HEK293 (cell line): ENCODE measurements at regions not wholly inside any gene's neighbourhood (a gene's known extent, or its start where the extent isn't known, plus 50 kb on each side); places are given as distances from the start of the nearest gene placed in this dataset.
A peak's percentile ranks its signal among the peaks of the same experiment; 100 is the strongest.

Experiments used
- CTCF ChIA-PET: fragments of 350-600 bp; formaldehyde crosslinking; extraction: SDS; loops from one replicate; lab custom pipeline; 2021; ENCODE audit warnings: antibody characterized with exemption; lab: Yijun Ruan, JAX
- POLR2A ChIA-PET: fragments of 300-600 bp; formaldehyde crosslinking; extraction: SDS; loops from one replicate; lab custom pipeline; 2020; ENCODE audit warnings: antibody characterized with exemption, inconsistent platforms; lab: Yijun Ruan, JAX
- H3K27ac ChIP-seq: fragments of 200-500 bp; sonication (Bioruptor generic); 2 replicates; pipeline ENCODE4 v1.5.1; 2014; ENCODE audit warnings: low read depth, low read length, control low read depth, inconsistent platforms; ENCODE audit errors: extremely low read depth
- H3K36me3 ChIP-seq, 2 experiments: fragments of 200-500 bp in 1 of 2; sonication (Bioruptor generic) in 1 of 2; 1 replicate in 1 of 2; 2 replicates in 1 of 2; pipeline ENCODE4 v1.5.1; 2014 to 2017; ENCODE audit warnings: inconsistent platforms in 2 of 2, low read length in 2 of 2; ENCODE audit not compliant: control insufficient read depth in 2 of 2, insufficient read depth in 1 of 2
- H3K4me1 ChIP-seq: fragments of 200-500 bp; sonication (Bioruptor generic); 2 replicates; pipeline ENCODE4 v1.5.1; 2014; ENCODE audit warnings: mild to moderate bottlenecking, low read length, inconsistent platforms; ENCODE audit not compliant: control insufficient read depth, insufficient read depth
- H3K4me3 ChIP-seq: 2 replicates; pipeline ENCODE4 v1.5.1; 2011; ENCODE audit warnings: low read depth, mild to moderate bottlenecking, control low read depth, low read length, moderate library complexity
- H3K9me3 ChIP-seq: fragments of 200-500 bp; sonication (Bioruptor generic); 2 replicates; pipeline ENCODE4 v1.5.1; 2014; ENCODE audit warnings: low read depth, low read length, inconsistent platforms; ENCODE audit not compliant: control insufficient read depth, insufficient read depth
- BCL11B ChIP-seq: fragments of 450-650 bp; formaldehyde crosslinking; IDR thresholded peaks from 2 replicates; pipeline ENCODE4 v1.5.1; 2016; ENCODE audit warnings: low read depth, missing biosample characterization, missing genetic modification characterization
- EGR2 ChIP-seq: fragments of 450-650 bp; formaldehyde crosslinking; IDR thresholded peaks from 2 replicates; pipeline ENCODE4 v1.5.1; 2016; ENCODE audit warnings: low read depth, missing biosample characterization, missing genetic modification characterization
- KLF1 ChIP-seq: fragments of 450-650 bp; formaldehyde crosslinking; IDR thresholded peaks from 2 replicates; pipeline ENCODE4 v1.5.1; 2016; ENCODE audit warnings: missing biosample characterization, missing genetic modification characterization
- SCRT2 ChIP-seq: fragments of 450-650 bp; formaldehyde crosslinking; IDR thresholded peaks from 2 replicates; pipeline ENCODE4 v1.5.1; 2016; ENCODE audit warnings: missing biosample characterization, missing genetic modification characterization
- SP3 ChIP-seq: fragments of 450-650 bp; formaldehyde crosslinking; IDR thresholded peaks from 2 replicates; pipeline ENCODE4 v1.5.1; 2016; ENCODE audit warnings: missing biosample characterization, missing genetic modification characterization
- ZFHX2 ChIP-seq: fragments of 450-650 bp; formaldehyde crosslinking; conservative IDR thresholded peaks from 2 replicates; pipeline ENCODE4 v1.5.1; 2016; ENCODE audit warnings: missing biosample characterization, missing genetic modification characterization
- ZFP41 ChIP-seq: fragments of 450-650 bp; formaldehyde crosslinking; IDR thresholded peaks from 2 replicates; pipeline ENCODE4 v1.5.1; 2016; ENCODE audit warnings: missing biosample characterization, missing genetic modification characterization, borderline replicate concordance
- ZNF175 ChIP-seq: fragments of 450-650 bp; formaldehyde crosslinking; IDR thresholded peaks from 2 replicates; pipeline ENCODE4 v1.5.1; 2016; ENCODE audit warnings: missing biosample characterization, missing genetic modification characterization
- ZNF202 ChIP-seq: fragments of 450-650 bp; formaldehyde crosslinking; IDR thresholded peaks from 2 replicates; pipeline ENCODE4 v1.5.1; 2016; ENCODE audit warnings: missing biosample characterization, missing genetic modification characterization, borderline replicate concordance
- ZNF223 ChIP-seq: fragments of 450-650 bp; formaldehyde crosslinking; IDR thresholded peaks from 2 replicates; pipeline ENCODE4 v1.5.1; 2016; ENCODE audit warnings: missing biosample characterization, missing genetic modification characterization
- ZNF341 ChIP-seq: fragments of 450-650 bp; formaldehyde crosslinking; IDR thresholded peaks from 2 replicates; pipeline ENCODE4; 2016; ENCODE audit warnings: low read depth, missing biosample characterization, missing genetic modification characterization
- ZNF394 ChIP-seq: fragments of 450-650 bp; formaldehyde crosslinking; IDR thresholded peaks from 2 replicates; pipeline ENCODE4 v1.5.1; 2016; ENCODE audit warnings: missing biosample characterization, missing genetic modification characterization, mild to moderate bottlenecking, moderate library complexity, borderline replicate concordance
- ZNF792 ChIP-seq: fragments of 450-650 bp; formaldehyde crosslinking; IDR thresholded peaks from 2 replicates; pipeline ENCODE4 v1.5.1; 2016; ENCODE audit warnings: missing biosample characterization, missing genetic modification characterization
- ZNF837 ChIP-seq: fragments of 450-650 bp; formaldehyde crosslinking; IDR thresholded peaks from 2 replicates; pipeline ENCODE4 v1.5.1; 2016; ENCODE audit warnings: missing biosample characterization, missing genetic modification characterization
- TF ChIP-seq, protein P1 (sequence below): fragments of 450-650 bp; formaldehyde crosslinking; IDR thresholded peaks from 2 replicates; pipeline ENCODE4 v1.5.1; 2016; ENCODE audit warnings: missing biosample characterization, missing genetic modification characterization
- TF ChIP-seq, protein P2 (sequence below): fragments of 450-650 bp; formaldehyde crosslinking; IDR thresholded peaks from 2 replicates; pipeline ENCODE4 v1.5.1; 2016; ENCODE audit warnings: missing biosample characterization, missing genetic modification characterization
- TF ChIP-seq, protein P3 (sequence below): fragments of 450-650 bp; formaldehyde crosslinking; IDR thresholded peaks from 2 replicates; pipeline ENCODE4 v1.5.1; 2016; ENCODE audit warnings: missing biosample characterization, missing genetic modification characterization, borderline replicate concordance

DNA sequence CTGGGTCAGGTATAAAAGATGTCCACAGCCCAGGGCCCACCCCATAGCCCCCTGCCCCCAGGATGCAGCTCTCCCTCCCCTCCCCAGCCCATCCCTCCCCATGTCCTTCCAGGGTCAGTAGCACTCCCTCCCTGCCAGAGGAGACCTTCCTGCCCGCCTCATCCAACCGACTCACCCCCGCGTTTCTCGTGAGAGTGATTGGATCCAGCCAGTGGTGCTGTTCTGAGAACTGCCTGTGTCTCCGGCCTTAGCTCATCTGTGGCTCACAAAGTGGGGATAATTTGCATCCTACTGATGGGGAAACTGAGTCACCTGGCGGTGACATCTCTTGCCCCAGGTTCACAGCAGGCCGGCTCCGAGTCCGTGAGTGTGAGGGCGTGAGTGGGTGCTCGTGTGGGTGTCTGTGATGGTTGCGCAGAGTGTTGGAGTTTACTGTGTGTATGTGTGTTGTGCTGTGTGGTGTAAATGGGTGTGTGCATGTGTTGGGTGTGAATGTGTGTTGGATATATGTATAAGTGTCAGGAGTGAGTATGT is 90.7 kb upstream of the GSE1 start:
- H3K4me1 ChIP-seq: peaks cover 24% of the 10 kb centered on the region
- TF ChIP-seq EGR2 (tag by site-specific recombination) (peak; percentile 95), ZNF223 (no peak), ZFHX2 (peak; percentile 88), BCL11B (tag by site-specific recombination) (no peak), SP3 (tag by site-specific recombination) (no peak), ZNF394 (tag by site-specific recombination) (no peak), ZFP41 (no peak), ZNF341 (tag by site-specific recombination) (peak; percentile 31; the same call in 1 of the 2 replicates), SCRT2 (no peak), ZNF175 (tag by site-specific recombination) (no peak), ZNF792 (tag by site-specific recombination) (peak; percentile 19; the same call in 1 of the 2 replicates), ZNF837 (tag by site-specific recombination) (no peak), KLF1 (tag by site-specific recombination) (peak; percentile 32; the same call in 1 of the 2 replicates), ZNF202 (tag by site-specific recombination) (no peak)
- TF ChIP-seq, protein P1, sequence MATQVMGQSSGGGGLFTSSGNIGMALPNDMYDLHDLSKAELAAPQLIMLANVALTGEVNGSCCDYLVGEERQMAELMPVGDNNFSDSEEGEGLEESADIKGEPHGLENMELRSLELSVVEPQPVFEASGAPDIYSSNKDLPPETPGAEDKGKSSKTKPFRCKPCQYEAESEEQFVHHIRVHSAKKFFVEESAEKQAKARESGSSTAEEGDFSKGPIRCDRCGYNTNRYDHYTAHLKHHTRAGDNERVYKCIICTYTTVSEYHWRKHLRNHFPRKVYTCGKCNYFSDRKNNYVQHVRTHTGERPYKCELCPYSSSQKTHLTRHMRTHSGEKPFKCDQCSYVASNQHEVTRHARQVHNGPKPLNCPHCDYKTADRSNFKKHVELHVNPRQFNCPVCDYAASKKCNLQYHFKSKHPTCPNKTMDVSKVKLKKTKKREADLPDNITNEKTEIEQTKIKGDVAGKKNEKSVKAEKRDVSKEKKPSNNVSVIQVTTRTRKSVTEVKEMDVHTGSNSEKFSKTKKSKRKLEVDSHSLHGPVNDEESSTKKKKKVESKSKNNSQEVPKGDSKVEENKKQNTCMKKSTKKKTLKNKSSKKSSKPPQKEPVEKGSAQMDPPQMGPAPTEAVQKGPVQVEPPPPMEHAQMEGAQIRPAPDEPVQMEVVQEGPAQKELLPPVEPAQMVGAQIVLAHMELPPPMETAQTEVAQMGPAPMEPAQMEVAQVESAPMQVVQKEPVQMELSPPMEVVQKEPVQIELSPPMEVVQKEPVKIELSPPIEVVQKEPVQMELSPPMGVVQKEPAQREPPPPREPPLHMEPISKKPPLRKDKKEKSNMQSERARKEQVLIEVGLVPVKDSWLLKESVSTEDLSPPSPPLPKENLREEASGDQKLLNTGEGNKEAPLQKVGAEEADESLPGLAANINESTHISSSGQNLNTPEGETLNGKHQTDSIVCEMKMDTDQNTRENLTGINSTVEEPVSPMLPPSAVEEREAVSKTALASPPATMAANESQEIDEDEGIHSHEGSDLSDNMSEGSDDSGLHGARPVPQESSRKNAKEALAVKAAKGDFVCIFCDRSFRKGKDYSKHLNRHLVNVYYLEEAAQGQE: no peak
- TF ChIP-seq, protein P2, sequence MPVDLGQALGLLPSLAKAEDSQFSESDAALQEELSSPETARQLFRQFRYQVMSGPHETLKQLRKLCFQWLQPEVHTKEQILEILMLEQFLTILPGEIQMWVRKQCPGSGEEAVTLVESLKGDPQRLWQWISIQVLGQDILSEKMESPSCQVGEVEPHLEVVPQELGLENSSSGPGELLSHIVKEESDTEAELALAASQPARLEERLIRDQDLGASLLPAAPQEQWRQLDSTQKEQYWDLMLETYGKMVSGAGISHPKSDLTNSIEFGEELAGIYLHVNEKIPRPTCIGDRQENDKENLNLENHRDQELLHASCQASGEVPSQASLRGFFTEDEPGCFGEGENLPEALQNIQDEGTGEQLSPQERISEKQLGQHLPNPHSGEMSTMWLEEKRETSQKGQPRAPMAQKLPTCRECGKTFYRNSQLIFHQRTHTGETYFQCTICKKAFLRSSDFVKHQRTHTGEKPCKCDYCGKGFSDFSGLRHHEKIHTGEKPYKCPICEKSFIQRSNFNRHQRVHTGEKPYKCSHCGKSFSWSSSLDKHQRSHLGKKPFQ (tag by site-specific recombination): peak; percentile 90
- TF ChIP-seq, protein P3, sequence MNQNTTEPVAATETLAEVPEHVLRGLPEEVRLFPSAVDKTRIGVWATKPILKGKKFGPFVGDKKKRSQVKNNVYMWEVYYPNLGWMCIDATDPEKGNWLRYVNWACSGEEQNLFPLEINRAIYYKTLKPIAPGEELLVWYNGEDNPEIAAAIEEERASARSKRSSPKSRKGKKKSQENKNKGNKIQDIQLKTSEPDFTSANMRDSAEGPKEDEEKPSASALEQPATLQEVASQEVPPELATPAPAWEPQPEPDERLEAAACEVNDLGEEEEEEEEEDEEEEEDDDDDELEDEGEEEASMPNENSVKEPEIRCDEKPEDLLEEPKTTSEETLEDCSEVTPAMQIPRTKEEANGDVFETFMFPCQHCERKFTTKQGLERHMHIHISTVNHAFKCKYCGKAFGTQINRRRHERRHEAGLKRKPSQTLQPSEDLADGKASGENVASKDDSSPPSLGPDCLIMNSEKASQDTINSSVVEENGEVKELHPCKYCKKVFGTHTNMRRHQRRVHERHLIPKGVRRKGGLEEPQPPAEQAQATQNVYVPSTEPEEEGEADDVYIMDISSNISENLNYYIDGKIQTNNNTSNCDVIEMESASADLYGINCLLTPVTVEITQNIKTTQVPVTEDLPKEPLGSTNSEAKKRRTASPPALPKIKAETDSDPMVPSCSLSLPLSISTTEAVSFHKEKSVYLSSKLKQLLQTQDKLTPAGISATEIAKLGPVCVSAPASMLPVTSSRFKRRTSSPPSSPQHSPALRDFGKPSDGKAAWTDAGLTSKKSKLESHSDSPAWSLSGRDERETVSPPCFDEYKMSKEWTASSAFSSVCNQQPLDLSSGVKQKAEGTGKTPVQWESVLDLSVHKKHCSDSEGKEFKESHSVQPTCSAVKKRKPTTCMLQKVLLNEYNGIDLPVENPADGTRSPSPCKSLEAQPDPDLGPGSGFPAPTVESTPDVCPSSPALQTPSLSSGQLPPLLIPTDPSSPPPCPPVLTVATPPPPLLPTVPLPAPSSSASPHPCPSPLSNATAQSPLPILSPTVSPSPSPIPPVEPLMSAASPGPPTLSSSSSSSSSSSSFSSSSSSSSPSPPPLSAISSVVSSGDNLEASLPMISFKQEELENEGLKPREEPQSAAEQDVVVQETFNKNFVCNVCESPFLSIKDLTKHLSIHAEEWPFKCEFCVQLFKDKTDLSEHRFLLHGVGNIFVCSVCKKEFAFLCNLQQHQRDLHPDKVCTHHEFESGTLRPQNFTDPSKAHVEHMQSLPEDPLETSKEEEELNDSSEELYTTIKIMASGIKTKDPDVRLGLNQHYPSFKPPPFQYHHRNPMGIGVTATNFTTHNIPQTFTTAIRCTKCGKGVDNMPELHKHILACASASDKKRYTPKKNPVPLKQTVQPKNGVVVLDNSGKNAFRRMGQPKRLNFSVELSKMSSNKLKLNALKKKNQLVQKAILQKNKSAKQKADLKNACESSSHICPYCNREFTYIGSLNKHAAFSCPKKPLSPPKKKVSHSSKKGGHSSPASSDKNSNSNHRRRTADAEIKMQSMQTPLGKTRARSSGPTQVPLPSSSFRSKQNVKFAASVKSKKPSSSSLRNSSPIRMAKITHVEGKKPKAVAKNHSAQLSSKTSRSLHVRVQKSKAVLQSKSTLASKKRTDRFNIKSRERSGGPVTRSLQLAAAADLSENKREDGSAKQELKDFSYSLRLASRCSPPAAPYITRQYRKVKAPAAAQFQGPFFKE: no peak
- ChIA-PET CTCF (interaction anchor here (0.6 kb wide), 1 partner anchor 1872 kb away, joined by 5 read pairs; no protein-coding TSS in a partner anchor), POLR2A (no interaction called here)
- H3K4me3 ChIP-seq: no peak overlapping the region
- peaks cover 0 to 4% of the 10 kb centered on the region in 2 experiments; a peak in 1 of 3 replicates for H3K36me3 ChIP-seq
- no peak overlapping the region for H3K27ac ChIP-seq
- H3K9me3 ChIP-seq: no peaks in the 10 kb centered on the region
